GM19099 (cell line): ENCODE measurements at regions not wholly inside any gene's neighbourhood (a gene's known extent, or its start where the extent isn't known, plus 50 kb on each side); places are given as distances from the start of the nearest gene placed in this dataset.

Experiments used
- POLR2A ChIP-seq: IDR thresholded peaks from 3 replicates; pipeline ENCODE4 v1.6.1; 2011; ENCODE audit warnings: low read depth; ENCODE audit not compliant: insufficient read length; ENCODE audit errors: extremely low read depth

DNA sequence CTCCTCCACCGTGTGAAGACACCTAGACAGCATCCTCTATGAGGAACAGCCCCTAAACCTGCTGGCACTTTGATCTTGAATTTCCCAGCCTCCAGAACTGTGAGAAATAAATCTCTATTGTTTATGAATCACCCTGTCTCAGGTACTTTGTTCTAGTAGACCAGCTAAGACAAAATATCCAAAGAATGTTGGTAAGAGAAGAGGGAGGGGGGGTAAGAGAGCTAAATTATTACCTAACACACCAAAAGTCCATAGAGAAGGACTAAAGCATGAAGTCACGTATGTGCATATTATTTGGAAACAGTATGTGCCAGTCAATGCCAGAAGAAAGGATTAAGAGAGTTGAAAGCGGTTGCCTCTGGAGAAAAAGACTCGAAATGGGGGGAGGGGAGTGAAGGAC, 211.0 kb downstream of the SP3 start:
- TF ChIP-seq POLR2A: no peak

GRCh38 chr2:173754837-173755236, 210.3 kb downstream of the SP3 start:
- no peak for TF ChIP-seq POLR2A

- no peak for TF ChIP-seq POLR2A
Observed at GRCh38 chr2:173755798-173756197, 209.4 kb downstream of the SP3 start.

GRCh38 chr2:173759959-173760358, 205.2 kb downstream of the SP3 start:
- TF ChIP-seq POLR2A: no peak

GRCh38 chr2:173760553-173760952, 204.6 kb downstream of the SP3 start:
- TF ChIP-seq POLR2A: no peak

DNA sequence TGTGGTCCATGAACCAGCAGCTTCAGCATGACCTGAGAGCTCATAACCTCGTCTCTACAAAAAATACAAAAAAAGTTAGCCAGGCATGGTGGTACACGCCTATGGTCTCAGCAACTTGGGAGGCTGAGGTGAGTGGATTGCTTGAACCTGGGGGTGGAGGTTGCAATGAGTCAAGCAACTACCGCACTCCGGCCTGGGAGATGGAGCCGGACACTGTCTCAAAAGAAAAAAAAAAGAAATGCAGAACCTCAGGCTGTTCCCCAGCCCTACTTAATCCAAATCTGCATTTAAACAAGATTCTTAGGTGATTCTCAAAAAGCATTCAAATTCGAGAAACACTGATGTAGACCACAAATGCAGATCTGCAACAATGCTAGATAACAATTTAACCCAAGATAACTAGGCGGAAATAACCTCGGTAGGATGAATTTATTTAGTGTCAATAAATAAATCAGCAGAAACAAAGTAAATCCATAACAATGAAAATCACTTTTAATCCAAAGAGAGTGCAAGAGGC, 203.5 kb downstream of the SP3 start:
- TF ChIP-seq POLR2A: no peak

GRCh38 chr2:173762221-173762620, 203.0 kb downstream of the SP3 start:
- TF ChIP-seq POLR2A: no peak

GRCh38 chr2:173762864-173763263, 202.3 kb downstream of the SP3 start:
- no peak for TF ChIP-seq POLR2A

- TF ChIP-seq POLR2A: no peak
Observed at GRCh38 chr2:173763641-173764040, 201.5 kb downstream of the SP3 start.

DNA sequence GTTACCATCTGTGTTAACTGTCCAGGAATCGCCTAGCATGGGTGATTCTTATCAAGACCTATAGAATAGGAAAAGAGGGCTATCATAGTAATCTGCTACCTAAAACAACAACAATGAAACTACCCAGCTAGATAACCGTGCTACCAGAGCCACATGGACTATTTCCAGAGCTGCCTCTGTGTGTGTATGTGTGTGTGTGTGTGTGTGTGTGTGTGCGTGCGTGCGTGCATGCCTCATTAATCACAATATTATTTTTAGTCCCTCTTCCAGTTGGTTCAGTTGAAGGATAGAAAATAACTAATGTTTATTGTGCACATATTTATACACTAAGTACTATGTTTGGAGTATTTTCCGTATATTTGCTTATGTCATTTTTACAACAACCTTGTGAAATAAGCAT, 201.1 kb downstream of the SP3 start:
- no peak for TF ChIP-seq POLR2A

DNA sequence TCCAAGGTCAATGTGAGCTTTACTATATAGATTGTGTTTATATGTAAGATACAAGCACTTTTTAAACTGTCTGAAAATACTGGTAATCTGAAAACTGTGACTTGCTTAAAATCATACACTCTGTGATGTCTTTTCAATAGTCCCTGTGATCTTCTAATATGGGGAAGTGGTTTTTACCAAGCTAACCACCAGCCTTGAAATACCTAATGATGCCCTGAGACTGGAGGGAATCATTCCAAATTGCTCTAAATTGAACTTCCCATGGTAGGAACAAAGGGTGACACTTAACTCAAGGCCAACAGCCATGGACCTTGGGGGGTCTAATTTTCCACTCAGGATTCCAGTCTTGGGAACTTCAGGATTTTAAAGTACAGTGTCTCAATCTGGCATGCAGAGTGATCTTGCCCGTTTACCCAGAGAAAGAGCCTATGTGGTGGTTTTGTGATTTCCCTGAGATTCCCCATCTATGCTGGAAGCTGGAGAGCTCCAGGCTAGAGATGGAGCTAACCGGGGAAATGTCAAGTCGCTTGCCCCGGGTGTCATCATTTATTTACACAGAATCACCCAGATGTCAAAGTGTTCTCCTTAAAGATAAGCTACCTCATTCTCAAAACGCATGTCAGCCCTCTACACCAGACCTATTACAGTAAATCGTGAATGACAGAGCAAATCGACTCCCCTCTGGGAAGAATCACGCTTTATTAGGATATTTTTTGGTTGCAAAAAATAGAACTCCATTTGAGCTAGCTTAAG, 198.5 kb downstream of the SP3 start:
- TF ChIP-seq POLR2A: no peak

GRCh38 chr2:173770947-173771678, 194.1 kb downstream of the SP3 start:
- no peak for TF ChIP-seq POLR2A

DNA sequence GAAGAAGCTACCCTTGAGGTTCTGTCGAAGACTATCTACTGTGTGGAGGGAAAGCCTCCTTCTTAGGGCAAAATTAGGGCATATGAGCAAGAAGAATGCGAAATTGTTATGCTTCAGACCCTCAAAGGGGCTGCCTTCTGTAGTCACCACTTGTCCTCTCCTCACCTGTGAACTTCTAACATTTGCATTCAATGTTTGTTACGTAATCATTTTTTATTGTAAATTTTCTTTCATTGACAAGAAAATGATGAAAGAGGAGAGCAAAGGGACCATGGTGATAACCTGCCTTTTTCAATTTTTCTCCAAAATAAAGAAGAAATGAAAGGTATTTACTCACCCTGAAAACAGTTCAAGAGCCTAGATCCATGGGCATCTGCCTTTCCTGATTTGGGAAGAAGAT, 193.0 kb downstream of the SP3 start:
- no peak for TF ChIP-seq POLR2A

GRCh38 chr2:173773076-173773475, 192.1 kb downstream of the SP3 start:
- no peak for TF ChIP-seq POLR2A

DNA sequence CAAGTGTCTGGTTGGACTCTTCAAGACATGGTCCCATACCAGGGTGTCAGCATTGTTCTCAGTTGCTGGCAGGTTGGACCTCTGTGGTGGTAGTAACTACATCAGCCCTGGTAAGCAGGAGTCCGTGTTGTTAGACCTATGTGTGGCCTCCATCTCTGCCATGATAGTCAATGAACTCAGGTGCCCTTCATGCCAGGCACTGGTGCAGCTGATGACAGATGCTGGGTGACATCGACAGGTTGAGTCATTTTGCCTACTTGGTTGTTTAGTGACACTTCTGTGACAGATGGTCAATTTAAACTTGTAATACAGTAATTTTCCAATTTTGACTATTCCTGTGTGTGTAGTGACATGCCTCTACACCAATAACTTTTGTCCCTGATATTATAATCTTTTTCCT, 189.7 kb downstream of the SP3 start:
- no peak for TF ChIP-seq POLR2A

DNA sequence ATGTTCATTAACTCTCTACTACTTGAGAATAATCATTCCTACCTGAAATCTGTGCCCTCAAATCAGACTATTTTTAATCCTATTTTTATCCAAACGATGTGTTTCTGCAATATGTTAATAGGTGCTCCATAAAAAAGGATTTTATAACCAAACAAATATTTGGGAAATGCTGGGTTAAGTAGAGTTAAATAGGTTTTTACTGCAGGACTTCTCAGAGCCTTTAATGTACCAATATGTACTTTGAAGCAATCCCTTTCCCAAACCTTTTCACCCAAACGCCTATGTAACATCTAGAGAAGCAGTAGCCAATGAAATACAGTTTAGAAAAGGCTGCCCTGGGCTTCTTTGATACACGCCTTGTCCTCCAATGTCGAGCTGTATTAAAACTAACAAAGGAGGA, 182.5 kb downstream of the SP3 start:
- TF ChIP-seq POLR2A: no peak
